Psoas muscle (tissue), 7 donors: ENCODE measurements at regions not wholly inside any gene's neighbourhood (a gene's known extent, or its start where the extent isn't known, plus 50 kb on each side); places are given as distances from the start of the nearest gene placed in this dataset.

ENCODE experiments used
- ATAC-seq, 4 donors: fragments of 200-7000 bp; cut with Tn5 transposase; one replicate each; pipeline ENCODE4 v1.9.1; 2020; ENCODE audit warnings: moderate library complexity in 3 of 4, mild to moderate bottlenecking in 2 of 4
- DNase-seq, 2 donors: peaks; one replicate each; pipeline ENCODE4 v3.0.0-alpha.2; 2020
- H3K27ac ChIP-seq: fragments of 200-600 bp; one replicate; pipeline ENCODE4 v1.8.0; 2022
- H3K27me3 ChIP-seq, 3 donors: fragments of 200-600 bp in 1 of 3; one replicate each; pipeline versions ENCODE4 v1.6.1 to v1.8.0; 2013 to 2022; ENCODE audit warnings: low read length in 2 of 3, mild to moderate bottlenecking in 2 of 3, moderate library complexity in 1 of 3; ENCODE audit not compliant: insufficient read depth in 3 of 3
- H3K36me3 ChIP-seq, 2 donors: fragments of 200-600 bp in 1 of 2; one replicate each; pipeline versions ENCODE4 v1.6.1 to v1.8.0; 2013 to 2022; ENCODE audit warnings: low read depth in 1 of 2, mild to moderate bottlenecking in 1 of 2, moderate library complexity in 1 of 2; ENCODE audit not compliant: insufficient read depth in 1 of 2
- H3K4me1 ChIP-seq: fragments of 200-600 bp; one replicate; pipeline ENCODE4 v1.8.0; 2022
- H3K4me3 ChIP-seq: fragments of 200-600 bp; one replicate; pipeline ENCODE4 v1.8.0; 2022; ENCODE audit warnings: mild to moderate bottlenecking
- H3K9me3 ChIP-seq: fragments of 200-600 bp; one replicate; pipeline ENCODE4 v1.8.0; 2022
- WGBS, 3 donors: extraction: QIAGEN DNeasy Blood & Tissue Kit; methylation state at CpG; one replicate each; pipeline versions ENCODE4 v1.1.6 to v1.1.7; 2013; 5-methylcytosine and 5-hydroxymethylcytosine counted together
- intact Hi-C, 2 donors: fragments of 100-400 bp; cut with DNase I; formaldehyde crosslinking; loops; one replicate each; pipeline versions ENCODE4 v1.11.0 to v1.14.2; 2022
- TF ChIP-seq, protein P1 (sequence below): fragments of 200-600 bp; IDR thresholded peaks from one replicate; pipeline ENCODE4 v1.8.0; 2022; ENCODE audit warnings: antibody characterized with exemption
- donor health status: healthy with polysubstance abuse.
- donor health status: DM: no; HTN: no; CAD: no; lungs with moderate emphysema.
- donor health status: Bipolar disorder and iron deficiency.
- donor health status: healthy.
- donor health status: DM: yes; HTN: yes; CAD: no.
- donor health status: DM: no; HTN: no; CAD: no.
- donor health status: DM: yes; HTN: yes; CAD: no.

DNA sequence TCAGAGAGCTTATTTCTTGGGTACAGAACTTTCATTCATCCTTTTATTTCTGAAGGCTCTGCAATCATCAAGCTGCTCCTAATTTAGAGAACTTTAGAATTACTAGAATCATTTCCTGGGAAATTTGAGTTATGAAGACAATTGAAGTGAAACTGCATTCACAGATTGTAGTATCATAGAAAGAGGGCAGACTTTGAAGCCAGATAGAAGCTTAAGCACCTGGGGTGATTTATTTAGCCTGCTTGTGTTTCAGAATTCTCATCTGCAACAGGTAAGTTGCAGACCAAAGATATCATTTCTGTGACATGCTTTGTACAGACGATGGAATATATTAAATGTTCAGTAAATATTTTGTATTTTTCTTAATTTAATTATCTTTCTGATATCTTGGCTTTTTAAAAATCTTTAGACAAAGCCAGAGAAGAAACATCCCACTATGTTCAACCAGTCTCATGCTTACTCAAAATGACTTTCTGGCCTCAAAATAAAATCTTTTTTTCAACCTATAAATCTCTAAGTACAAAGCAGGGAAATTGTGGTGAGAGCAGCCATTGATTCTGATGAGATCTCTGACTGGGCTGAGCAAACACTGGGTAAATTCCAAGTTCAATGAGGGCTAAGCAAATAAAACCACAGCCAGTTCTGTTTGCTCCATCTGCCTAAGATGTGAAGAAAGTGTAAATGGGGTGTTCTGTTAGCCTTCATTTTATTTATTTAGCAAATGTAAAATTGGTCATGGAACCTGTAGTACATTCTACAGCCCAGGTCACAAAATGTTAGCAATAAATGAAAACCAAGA, 264.7 kb upstream of the CCNG1 start:
- ATAC-seq (no peak), DNase-seq (no peak)
- H3K4me1 ChIP-seq = no peaks in the 10 kb centered on the region
- H3K27ac ChIP-seq = no peak overlapping the region
- no peak overlapping the region for H3K4me3 ChIP-seq
- no peaks in the 10 kb centered on the region for H3K36me3 ChIP-seq
- TF ChIP-seq, protein P1, sequence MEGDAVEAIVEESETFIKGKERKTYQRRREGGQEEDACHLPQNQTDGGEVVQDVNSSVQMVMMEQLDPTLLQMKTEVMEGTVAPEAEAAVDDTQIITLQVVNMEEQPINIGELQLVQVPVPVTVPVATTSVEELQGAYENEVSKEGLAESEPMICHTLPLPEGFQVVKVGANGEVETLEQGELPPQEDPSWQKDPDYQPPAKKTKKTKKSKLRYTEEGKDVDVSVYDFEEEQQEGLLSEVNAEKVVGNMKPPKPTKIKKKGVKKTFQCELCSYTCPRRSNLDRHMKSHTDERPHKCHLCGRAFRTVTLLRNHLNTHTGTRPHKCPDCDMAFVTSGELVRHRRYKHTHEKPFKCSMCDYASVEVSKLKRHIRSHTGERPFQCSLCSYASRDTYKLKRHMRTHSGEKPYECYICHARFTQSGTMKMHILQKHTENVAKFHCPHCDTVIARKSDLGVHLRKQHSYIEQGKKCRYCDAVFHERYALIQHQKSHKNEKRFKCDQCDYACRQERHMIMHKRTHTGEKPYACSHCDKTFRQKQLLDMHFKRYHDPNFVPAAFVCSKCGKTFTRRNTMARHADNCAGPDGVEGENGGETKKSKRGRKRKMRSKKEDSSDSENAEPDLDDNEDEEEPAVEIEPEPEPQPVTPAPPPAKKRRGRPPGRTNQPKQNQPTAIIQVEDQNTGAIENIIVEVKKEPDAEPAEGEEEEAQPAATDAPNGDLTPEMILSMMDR = no peak
- H3K27me3 ChIP-seq = no peaks in the 10 kb centered on the region
- intact Hi-C loops = no loop called here
- no peaks in the 10 kb centered on the region for H3K9me3 ChIP-seq
- 42 to 64% (median 61%) methylated on average over 1 of the region's 1 CpG for WGBS, 3 donors

GRCh38 chr5:163177971-163178370, 259.4 kb upstream of the CCNG1 start:
- no peaks in the 10 kb centered on the region for H3K27me3 ChIP-seq
- intact Hi-C loops = no loop called here
- no peak overlapping the region for H3K4me3 ChIP-seq
- DNase-seq = no peak
- H3K36me3 ChIP-seq = no peaks in the 10 kb centered on the region
- ATAC-seq = no peak
- H3K9me3 ChIP-seq = no peaks in the 10 kb centered on the region
- no peaks in the 10 kb centered on the region for H3K4me1 ChIP-seq
- TF ChIP-seq, protein P1 = no peak
- 40 to 46% (median 43%) methylated on average over 3 of the region's 3 CpGs for WGBS, 3 donors
- no peak overlapping the region for H3K27ac ChIP-seq

DNA sequence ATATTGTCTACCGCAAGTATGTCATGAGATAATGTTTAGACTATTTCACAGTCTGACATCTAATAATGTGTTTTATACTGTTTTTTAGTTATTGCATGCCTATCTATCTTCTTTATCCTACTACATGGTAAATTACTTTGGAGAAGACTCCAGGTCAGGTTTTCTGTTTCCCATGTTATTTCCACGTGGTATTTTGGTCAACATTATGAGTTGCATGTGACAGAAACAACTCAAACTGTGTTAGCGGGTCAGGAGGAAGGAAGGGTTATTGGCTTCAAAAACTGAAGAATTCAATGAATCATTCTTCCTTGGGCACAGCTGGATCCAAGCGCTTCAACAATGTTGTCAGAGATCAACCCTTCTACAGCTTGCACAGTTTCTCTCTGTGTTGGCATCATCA, 252.1 kb upstream of the CCNG1 start:
- Histone ChIP-seq H3K4me3 (no peak overlapping the region), H3K4me1 (no peaks in the 10 kb centered on the region), H3K36me3 (no peaks in the 10 kb centered on the region), H3K27ac (no peak overlapping the region), H3K9me3 (no peaks in the 10 kb centered on the region), H3K27me3 (no peaks in the 10 kb centered on the region)
- no peak for ATAC-seq
- intact Hi-C loops = no loop called here
- no peak for DNase-seq
- TF ChIP-seq, protein P1 = no peak
- 84 to 87% (median 85%) methylated on average over 4 of the region's 4 CpGs for WGBS, 3 donors

- Histone ChIP-seq H3K4me3 (no peak overlapping the region), H3K27me3 (no peaks in the 10 kb centered on the region), H3K27ac (no peak overlapping the region), H3K4me1 (no peaks in the 10 kb centered on the region), H3K9me3 (no peaks in the 10 kb centered on the region), H3K36me3 (no peaks in the 10 kb centered on the region)
- ATAC-seq = no peak
- no peak for DNase-seq
- intact Hi-C loops = no loop called here
- 64 to 84% (median 70%) methylated on average over 2 of the region's 2 CpGs for WGBS, 3 donors
- TF ChIP-seq, protein P1 = no peak
These were observed 248.3 kb upstream of the CCNG1 start for GRCh38 chr5:163189023-163189553.
